Osteoblast (primary cell): ENCODE measurements at regions not wholly inside any gene's neighbourhood (a gene's known extent, or its start where the extent isn't known, plus 50 kb on each side); places are given as distances from the start of the nearest gene placed in this dataset.

ENCODE experiments used
- DNase-seq: peaks from one replicate; pipeline ENCODE4 v3.0.0; 2011; ENCODE audit warnings: low spot score, mixed read lengths; ENCODE audit not compliant: insufficient read length; ENCODE audit errors: missing footprints
- H2AFZ ChIP-seq: 2 replicates; pipeline ENCODE4 v1.6.0; 2011; ENCODE audit warnings: mild to moderate bottlenecking, low read length
- H3K27ac ChIP-seq: 2 replicates; pipeline ENCODE4 v1.5.1; 2011; ENCODE audit warnings: mild to moderate bottlenecking, low read depth, low read length, moderate library complexity
- H3K27me3 ChIP-seq: 2 replicates; pipeline ENCODE4 v1.6.0; 2012; ENCODE audit warnings: mild to moderate bottlenecking, control low read depth, inconsistent platforms, low read length, moderate library complexity; ENCODE audit not compliant: insufficient read depth
- H3K36me3 ChIP-seq: 2 replicates; pipeline ENCODE4 v1.5.1; 2011; ENCODE audit warnings: mild to moderate bottlenecking, low read length, control low read depth, moderate library complexity; ENCODE audit not compliant: insufficient read depth
- H3K4me1 ChIP-seq: 2 replicates; pipeline ENCODE4 v1.5.1; 2011; ENCODE audit warnings: mild to moderate bottlenecking, low read length, control low read depth, moderate library complexity; ENCODE audit not compliant: insufficient read depth
- H3K4me2 ChIP-seq: 2 replicates; pipeline ENCODE4 v1.6.0; 2011; ENCODE audit warnings: mild to moderate bottlenecking, low read length; ENCODE audit not compliant: insufficient read depth
- H3K4me3 ChIP-seq: fragments of 200-600 bp; sonication (generic); 3 replicates; pipeline ENCODE4 v1.5.1; 2012; ENCODE audit warnings: mild to moderate bottlenecking, low read length, inconsistent platforms; ENCODE audit not compliant: insufficient read depth
- H3K79me2 ChIP-seq: 2 replicates; pipeline ENCODE4 v1.6.0; 2012; ENCODE audit warnings: mild to moderate bottlenecking, low read length, control low read depth, inconsistent platforms; ENCODE audit not compliant: insufficient read depth
- H3K9me3 ChIP-seq: 2 replicates; pipeline ENCODE4 v1.5.1; 2011; ENCODE audit warnings: low read depth, low read length, control low read depth
- H4K20me1 ChIP-seq: 2 replicates; pipeline ENCODE4 v1.6.0; 2012; ENCODE audit warnings: mild to moderate bottlenecking, low read length, control low read depth; ENCODE audit not compliant: insufficient read depth
- CTCF ChIP-seq: IDR thresholded peaks from 2 replicates; pipeline ENCODE4 v1.5.1; 2011; ENCODE audit warnings: mild to moderate bottlenecking, low read depth, low read length, moderate library complexity; ENCODE audit errors: extremely low read depth

GRCh38 chr13:99650410-99650809 lies 149.1 kb downstream of the TM9SF2 start:
- no peak for DNase-seq
- H3K79me2 ChIP-seq = no peaks in the 10 kb centered on the region
- H3K36me3 ChIP-seq = no peaks in the 10 kb centered on the region
- H3K4me3 ChIP-seq = no peak overlapping the region
- TF ChIP-seq CTCF = no peak
- H3K27ac ChIP-seq = no peak overlapping the region
- peaks cover 3% of the 10 kb centered on the region for H3K4me1 ChIP-seq
- H3K9me3 ChIP-seq = no peaks in the 10 kb centered on the region
- H4K20me1 ChIP-seq = no peaks in the 10 kb centered on the region
- H2AFZ ChIP-seq = no peak overlapping the region
- H3K27me3 ChIP-seq = no peaks in the 10 kb centered on the region
- H3K4me2 ChIP-seq = no peak overlapping the region

GRCh38 chr13:99648927-99649326 lies 147.7 kb downstream of the TM9SF2 start:
- H3K4me2 ChIP-seq = no peak overlapping the region
- H4K20me1 ChIP-seq = no peaks in the 10 kb centered on the region
- no peak for DNase-seq
- no peak overlapping the region for H3K4me3 ChIP-seq
- no peaks in the 10 kb centered on the region for H3K79me2 ChIP-seq
- H3K36me3 ChIP-seq = no peaks in the 10 kb centered on the region
- H2AFZ ChIP-seq = no peak overlapping the region
- H3K27ac ChIP-seq = no peak overlapping the region
- no peaks in the 10 kb centered on the region for H3K27me3 ChIP-seq
- TF ChIP-seq CTCF = no peak
- H3K9me3 ChIP-seq = no peaks in the 10 kb centered on the region
- H3K4me1 ChIP-seq = no peaks in the 10 kb centered on the region

- TF ChIP-seq CTCF = no peak
- no peak overlapping the region for H3K4me3 ChIP-seq
- no peak for DNase-seq
- H4K20me1 ChIP-seq = no peaks in the 10 kb centered on the region
- no peaks in the 10 kb centered on the region for H3K27me3 ChIP-seq
- H3K4me1 ChIP-seq = no peaks in the 10 kb centered on the region
- H3K27ac ChIP-seq = no peak overlapping the region
- H3K36me3 ChIP-seq = no peaks in the 10 kb centered on the region
- H3K9me3 ChIP-seq = no peaks in the 10 kb centered on the region
- no peak overlapping the region for H3K4me2 ChIP-seq
- H3K79me2 ChIP-seq = no peaks in the 10 kb centered on the region
- H2AFZ ChIP-seq = no peak overlapping the region
Observed at GRCh38 chr13:99648066-99648665, 146.9 kb downstream of the TM9SF2 start.

- TF ChIP-seq CTCF = no peak
- no peak overlapping the region for H3K4me3 ChIP-seq
Observed at GRCh38 chr13:99647596-99647985, 146.3 kb downstream of the TM9SF2 start.

More at GRCh38 chr13:99647596-99647985, 146.3 kb downstream of the TM9SF2 start:
- Histone ChIP-seq H3K27ac (no peak overlapping the region), H2AFZ (no peak overlapping the region), H4K20me1 (no peaks in the 10 kb centered on the region), H3K4me1 (no peaks in the 10 kb centered on the region), H3K9me3 (no peaks in the 10 kb centered on the region), H3K27me3 (no peaks in the 10 kb centered on the region), H3K79me2 (no peaks in the 10 kb centered on the region), H3K4me2 (no peak overlapping the region), H3K36me3 (no peaks in the 10 kb centered on the region)
- no peak for DNase-seq
